Nephron (organoid): ENCODE measurements at regions not wholly inside any gene's neighbourhood (a gene's known extent, or its start where the extent isn't known, plus 50 kb on each side); places are given as distances from the start of the nearest gene placed in this dataset.

Experiments used
- H3K27ac Mint-ChIP-seq, 3 experiments: 2 replicates each; pipeline ENCODE4 v1.8.0; 2020; ENCODE audit warnings: mixed read lengths in 3 of 3, mild to moderate bottlenecking in 2 of 3, moderate library complexity in 1 of 3
- H3K27me3 Mint-ChIP-seq: 2 replicates; pipeline ENCODE4 v1.8.0; 2021; ENCODE audit warnings: low read depth, mild to moderate bottlenecking, moderate library complexity, mixed read lengths
- H3K36me3 Mint-ChIP-seq: 2 replicates; pipeline ENCODE4 v1.8.0; 2020; ENCODE audit warnings: low read depth, mixed read lengths
- H3K4me1 Mint-ChIP-seq: 2 replicates; pipeline ENCODE4 v1.8.0; 2020; ENCODE audit warnings: mixed read lengths
- H3K4me3 Mint-ChIP-seq, 3 experiments: 2 replicates each; pipeline ENCODE4 v1.8.0; 2020; ENCODE audit warnings: mild to moderate bottlenecking in 3 of 3, mixed read lengths in 3 of 3, moderate library complexity in 2 of 3
- H3K9me3 Mint-ChIP-seq: 2 replicates; pipeline ENCODE4 v1.8.0; 2020; ENCODE audit warnings: mixed read lengths
- CTCF ChIP-seq, 3 experiments: fragments of 200-600 bp; sonication (generic); IDR thresholded peaks; one replicate each; pipeline ENCODE4 v1.5.0; 2021; ENCODE audit warnings: antibody characterized with exemption in 3 of 3; ENCODE audit not compliant: unreplicated experiment in 3 of 3

- no peaks in the 10 kb centered on the region for H3K9me3 Mint-ChIP-seq
- no peaks in the 10 kb centered on the region for H3K27me3 Mint-ChIP-seq
- H3K4me3 Mint-ChIP-seq = no peak overlapping the region
- H3K27ac Mint-ChIP-seq = no peak overlapping the region
- no peaks in the 10 kb centered on the region for H3K36me3 Mint-ChIP-seq
- H3K4me1 Mint-ChIP-seq = no peaks in the 10 kb centered on the region
- TF ChIP-seq CTCF (IDR thresholded peaks at IDR 0.05; ENCODE audit: unreplicated experiment in 3 of 3) = no peak
Observed at GRCh38 chr1:96036763-96037162, 684.8 kb upstream of the PTBP2 start.

GRCh38 chr1:96038636-96039035 lies 682.9 kb upstream of the PTBP2 start:
- H3K36me3 Mint-ChIP-seq = no peaks in the 10 kb centered on the region
- H3K4me3 Mint-ChIP-seq = no peak overlapping the region
- no peaks in the 10 kb centered on the region for H3K27me3 Mint-ChIP-seq
- H3K27ac Mint-ChIP-seq = no peak overlapping the region
- no peak for TF ChIP-seq CTCF (IDR thresholded peaks at IDR 0.05; ENCODE audit: unreplicated experiment in 3 of 3)
- H3K9me3 Mint-ChIP-seq = no peaks in the 10 kb centered on the region
- no peaks in the 10 kb centered on the region for H3K4me1 Mint-ChIP-seq

GRCh38 chr1:96039910-96040309 lies 681.7 kb upstream of the PTBP2 start:
- Mint-ChIP-seq H3K27ac (no peak overlapping the region), H3K4me3 (no peak overlapping the region), H3K36me3 (no peaks in the 10 kb centered on the region), H3K27me3 (no peaks in the 10 kb centered on the region), H3K9me3 (no peaks in the 10 kb centered on the region), H3K4me1 (no peaks in the 10 kb centered on the region)
- no peak for TF ChIP-seq CTCF (IDR thresholded peaks at IDR 0.05; ENCODE audit: unreplicated experiment in 3 of 3)

GRCh38 chr1:96041470-96041869 lies 680.1 kb upstream of the PTBP2 start:
- Mint-ChIP-seq H3K4me3 (no peak overlapping the region), H3K4me1 (no peaks in the 10 kb centered on the region), H3K27me3 (no peaks in the 10 kb centered on the region), H3K36me3 (no peaks in the 10 kb centered on the region), H3K27ac (no peak overlapping the region), H3K9me3 (no peaks in the 10 kb centered on the region)
- no peak for TF ChIP-seq CTCF (IDR thresholded peaks at IDR 0.05; ENCODE audit: unreplicated experiment in 3 of 3)

GRCh38 chr1:96048572-96049212 lies 672.9 kb upstream of the PTBP2 start:
- Mint-ChIP-seq H3K4me1 (no peaks in the 10 kb centered on the region), H3K4me3 (no peak overlapping the region), H3K27ac (no peak overlapping the region), H3K36me3 (no peaks in the 10 kb centered on the region), H3K27me3 (no peaks in the 10 kb centered on the region), H3K9me3 (peaks cover 3% of the 10 kb centered on the region)
- no peak for TF ChIP-seq CTCF (IDR thresholded peaks at IDR 0.05; ENCODE audit: unreplicated experiment in 3 of 3)

GRCh38 chr1:96049759-96050409 lies 671.7 kb upstream of the PTBP2 start:
- peaks cover 10% of the 10 kb centered on the region for H3K9me3 Mint-ChIP-seq
- no peak overlapping the region for H3K27ac Mint-ChIP-seq
- TF ChIP-seq CTCF (IDR thresholded peaks at IDR 0.05; ENCODE audit: unreplicated experiment in 3 of 3) = no peak
- H3K4me3 Mint-ChIP-seq = no peak overlapping the region
- no peaks in the 10 kb centered on the region for H3K36me3 Mint-ChIP-seq
- H3K27me3 Mint-ChIP-seq = no peaks in the 10 kb centered on the region
- no peaks in the 10 kb centered on the region for H3K4me1 Mint-ChIP-seq
